PC-9 (cell line): ENCODE measurements at regions not wholly inside any gene's neighbourhood (a gene's known extent, or its start where the extent isn't known, plus 50 kb on each side); places are given as distances from the start of the nearest gene placed in this dataset.

Experiments used
- BruUV-seq: library from RNA; stranded (reverse); fragments of 400-500 nt; replicated peaks from 2 replicates; lab custom pipeline; 2021; lab: Mats Ljungman, UMichigan
- CTCF ChIA-PET: fragments of 300-600 bp; sonication (Branson Sonifier 250); formaldehyde crosslinking; loops from one replicate; lab custom pipeline; 2022; ENCODE audit warnings: antibody characterized with exemption; lab: Charles Lee
- POLR2A ChIA-PET: fragments of 300-600 bp; sonication (Branson Sonifier 250); formaldehyde crosslinking; loops from one replicate; lab custom pipeline; 2022; ENCODE audit warnings: antibody characterized with exemption; ENCODE audit not compliant: unreplicated experiment; lab: Charles Lee
- DNase-seq, 2 experiments: peaks; one replicate each; pipeline versions ENCODE4 v3.0.0 to v3.0.0-alpha.2; 2015 to 2022; ENCODE audit warnings: mixed read lengths in 1 of 2
- H2AFZ ChIP-seq: fragments of 200-600 bp; sonication (generic); 2 replicates; pipeline ENCODE4 v1.8.1; 2017; ENCODE audit warnings: antibody characterized with exemption
- H3F3A ChIP-seq: fragments of 200-600 bp; sonication (generic); 2 replicates; pipeline ENCODE4 v1.8.1; 2017; ENCODE audit warnings: antibody characterized with exemption, mild to moderate bottlenecking, low read depth; ENCODE audit not compliant: insufficient read depth
- H3K27ac ChIP-seq: fragments of 200-600 bp; sonication (generic); 2 replicates; pipeline ENCODE4 v1.6.1; 2016; ENCODE audit warnings: mixed run types
- H3K27me3 ChIP-seq: fragments of 200-600 bp; sonication (generic); 2 replicates; pipeline ENCODE4 v1.6.1; 2016; ENCODE audit warnings: low read depth, mixed run types; ENCODE audit not compliant: insufficient read depth
- H3K36me3 ChIP-seq: fragments of 200-600 bp; sonication (generic); 2 replicates; pipeline ENCODE4 v1.6.1; 2016; ENCODE audit warnings: low read depth, mixed run types
- H3K4me1 ChIP-seq: fragments of 200-600 bp; sonication (generic); replicated peaks from 2 replicates; pipeline ENCODE4 v1.6.1; 2016; ENCODE audit warnings: mixed run types; ENCODE audit not compliant: insufficient read depth
- H3K4me2 ChIP-seq: fragments of 200-600 bp; sonication (generic); 2 replicates; pipeline ENCODE4 v1.6.1; 2017; ENCODE audit warnings: mixed run types
- H3K4me3 ChIP-seq: fragments of 200-600 bp; sonication (generic); 2 replicates; pipeline ENCODE4 v1.6.1; 2016; ENCODE audit warnings: mixed run types
- H3K79me2 ChIP-seq: fragments of 200-600 bp; sonication (generic); 2 replicates; pipeline ENCODE4 v1.6.1; 2017; ENCODE audit warnings: low read depth, mixed run types
- H3K9me2 ChIP-seq: fragments of 200-600 bp; sonication (generic); 2 replicates; pipeline ENCODE4 v1.8.1; 2017; ENCODE audit warnings: mild to moderate bottlenecking; ENCODE audit not compliant: insufficient read depth
- H3K9me3 ChIP-seq: fragments of 200-600 bp; sonication (generic); 2 replicates; pipeline ENCODE4 v1.8.1; 2016; ENCODE audit warnings: low read depth; ENCODE audit not compliant: insufficient read depth
- H4K20me1 ChIP-seq: fragments of 200-600 bp; sonication (generic); 2 replicates; pipeline ENCODE4 v1.8.1; 2017; ENCODE audit not compliant: insufficient read depth
- EZH2 ChIP-seq: fragments of 200-600 bp; sonication (generic); IDR thresholded peaks from 2 replicates; pipeline ENCODE4 v1.8.0; 2017; ENCODE audit warnings: antibody characterized with exemption, low read depth
- intact Hi-C: fragments of 100-400 bp; cut with micrococcal nuclease; formaldehyde crosslinking; loops from one replicate; pipeline ENCODE4 v1.10.0; 2022; ENCODE audit not compliant: unreplicated experiment
- TF ChIP-seq, protein P1 (sequence below): fragments of 200-600 bp; sonication (generic); conservative IDR thresholded peaks from 2 replicates; pipeline ENCODE4 v1.6.1; 2017; ENCODE audit warnings: mixed run types, antibody characterized with exemption, mild to moderate bottlenecking, moderate library complexity

DNA sequence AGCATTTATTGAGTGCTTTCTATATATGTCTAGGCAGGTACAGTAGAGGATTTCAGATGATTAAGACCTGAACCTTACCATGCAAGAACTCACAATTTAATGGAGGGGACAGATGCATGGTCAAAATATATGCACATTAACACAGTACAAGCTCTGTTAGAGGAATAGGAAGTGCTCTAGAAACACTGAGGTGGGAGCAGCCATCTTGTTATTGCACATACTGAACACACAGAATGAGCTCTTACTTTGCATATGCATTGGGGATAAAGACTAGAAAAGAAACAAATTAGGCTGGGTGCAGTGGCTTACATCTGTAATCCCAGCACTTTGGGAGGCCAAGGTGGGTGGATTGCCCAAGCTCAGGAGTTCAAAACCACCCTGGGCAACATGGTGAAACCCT is 438.3 kb downstream of the UTRN start:
- CTCF ChIA-PET = no interaction called here
- intact Hi-C loops = no loop called here

DNA sequence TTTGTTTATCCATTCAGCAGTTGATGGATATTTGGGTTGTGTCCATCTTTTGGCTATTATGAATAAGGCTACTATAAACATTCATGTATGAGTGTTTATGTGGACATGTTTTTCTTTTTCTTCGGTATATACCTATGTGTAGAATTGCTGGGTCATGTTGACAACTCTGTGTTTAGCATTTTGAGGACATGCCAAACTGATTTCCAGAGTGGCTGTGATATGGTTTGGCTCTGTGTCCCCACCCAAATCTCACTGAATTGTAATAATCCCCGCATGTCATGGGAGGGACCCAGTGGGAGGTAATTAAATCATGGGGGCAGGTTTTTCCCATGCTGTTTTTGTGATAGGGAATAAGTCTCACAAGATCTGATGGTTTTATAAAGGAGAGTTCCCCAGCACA is 439.7 kb downstream of the UTRN start:
- intact Hi-C loops = no loop called here
- H3K27me3 ChIP-seq = no peaks in the 10 kb centered on the region
- no TSS peak for BruUV-seq
- no peaks in the 10 kb centered on the region for H3F3A ChIP-seq
- ChIA-PET POLR2A (interaction anchor here (0.7 kb wide), 1 partner anchor 37 kb away, joined by 7 read pairs; no protein-coding TSS in a partner anchor), CTCF (no interaction called here)
- 0 out of 2 replicates have a peak, but pooled peaks cover 3% of the 10 kb centered on the region for H3K4me1 ChIP-seq
- H4K20me1 ChIP-seq = no peaks in the 10 kb centered on the region
- no peaks in the 10 kb centered on the region for H3K9me2 ChIP-seq
- H3K4me3 ChIP-seq = no peak overlapping the region
- no peaks in the 10 kb centered on the region for H3K79me2 ChIP-seq
- H3K9me3 ChIP-seq = 0 out of 2 replicates have a peak, but pooled peaks cover 4% of the 10 kb centered on the region
- DNase-seq = no peak
- TF ChIP-seq, protein P1, sequence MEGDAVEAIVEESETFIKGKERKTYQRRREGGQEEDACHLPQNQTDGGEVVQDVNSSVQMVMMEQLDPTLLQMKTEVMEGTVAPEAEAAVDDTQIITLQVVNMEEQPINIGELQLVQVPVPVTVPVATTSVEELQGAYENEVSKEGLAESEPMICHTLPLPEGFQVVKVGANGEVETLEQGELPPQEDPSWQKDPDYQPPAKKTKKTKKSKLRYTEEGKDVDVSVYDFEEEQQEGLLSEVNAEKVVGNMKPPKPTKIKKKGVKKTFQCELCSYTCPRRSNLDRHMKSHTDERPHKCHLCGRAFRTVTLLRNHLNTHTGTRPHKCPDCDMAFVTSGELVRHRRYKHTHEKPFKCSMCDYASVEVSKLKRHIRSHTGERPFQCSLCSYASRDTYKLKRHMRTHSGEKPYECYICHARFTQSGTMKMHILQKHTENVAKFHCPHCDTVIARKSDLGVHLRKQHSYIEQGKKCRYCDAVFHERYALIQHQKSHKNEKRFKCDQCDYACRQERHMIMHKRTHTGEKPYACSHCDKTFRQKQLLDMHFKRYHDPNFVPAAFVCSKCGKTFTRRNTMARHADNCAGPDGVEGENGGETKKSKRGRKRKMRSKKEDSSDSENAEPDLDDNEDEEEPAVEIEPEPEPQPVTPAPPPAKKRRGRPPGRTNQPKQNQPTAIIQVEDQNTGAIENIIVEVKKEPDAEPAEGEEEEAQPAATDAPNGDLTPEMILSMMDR = no peak
- H3K4me2 ChIP-seq = no peak overlapping the region
- no peak overlapping the region for H3K27ac ChIP-seq
- H2AFZ ChIP-seq = no peak overlapping the region
- H3K36me3 ChIP-seq = no peaks in the 10 kb centered on the region

More for the DNA sequence above, 438.3 kb downstream of the UTRN start:
- TF ChIP-seq, protein P1 = no peak
- no peak for TF ChIP-seq EZH2
- H3K9me3 ChIP-seq = 0 out of 2 replicates have a peak, but pooled peaks cover 4% of the 10 kb centered on the region
- H3K4me3 ChIP-seq = no peak overlapping the region
- BruUV-seq = no TSS peak
- no peak overlapping the region for H2AFZ ChIP-seq
- no peaks in the 10 kb centered on the region for H3K79me2 ChIP-seq
- POLR2A ChIA-PET = no interaction called here
- no peak overlapping the region for H3K27ac ChIP-seq
- H3K9me2 ChIP-seq = no peaks in the 10 kb centered on the region
- no peak for DNase-seq
- H4K20me1 ChIP-seq = no peaks in the 10 kb centered on the region
- H3K36me3 ChIP-seq = no peaks in the 10 kb centered on the region
- H3K4me2 ChIP-seq = no peak overlapping the region
- H3K4me1 ChIP-seq = 0 out of 2 replicates have a peak, but pooled peaks cover 3% of the 10 kb centered on the region
- H3F3A ChIP-seq = no peaks in the 10 kb centered on the region
- no peaks in the 10 kb centered on the region for H3K27me3 ChIP-seq

DNA sequence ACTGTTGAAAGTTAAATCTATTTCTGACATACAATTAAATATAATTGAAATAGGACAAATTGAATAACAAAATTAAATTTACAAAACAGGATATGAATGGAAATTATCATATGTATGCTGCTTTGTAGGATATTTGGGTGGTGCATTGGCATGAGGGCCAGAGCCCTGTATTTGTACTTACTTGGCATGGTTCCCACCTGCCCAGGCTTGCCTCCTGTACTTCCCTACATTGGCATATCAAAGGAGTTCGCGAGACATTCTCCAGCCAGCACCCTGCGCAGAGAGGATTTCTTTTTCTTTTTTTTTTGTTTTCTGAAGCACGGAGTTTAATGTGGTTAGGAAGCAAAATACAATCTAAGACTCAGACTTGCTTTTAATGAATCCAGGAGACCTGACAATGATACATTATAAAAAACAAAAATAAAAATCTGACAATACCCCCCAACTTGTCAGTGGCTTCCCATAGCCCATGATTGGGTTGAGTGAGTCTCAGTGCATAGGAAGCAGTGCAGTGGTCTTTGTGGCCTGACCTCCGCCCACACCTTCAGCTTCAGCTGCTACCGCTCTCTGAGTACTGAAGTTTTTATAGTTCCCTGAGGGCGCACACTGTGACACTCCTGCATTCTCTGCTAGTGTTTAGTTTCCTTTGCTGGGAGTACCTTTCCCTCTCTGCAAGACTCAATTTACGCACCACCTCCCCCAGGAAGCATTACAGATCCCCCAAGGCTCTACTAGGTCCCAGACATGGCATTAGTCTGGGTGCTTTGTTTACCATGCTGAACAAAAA is 440.8 kb downstream of the UTRN start:
- no peak overlapping the region for H3K27ac ChIP-seq
- no peaks in the 10 kb centered on the region for H4K20me1 ChIP-seq
- no peak overlapping the region for H2AFZ ChIP-seq
- no peaks in the 10 kb centered on the region for H3K36me3 ChIP-seq
- H3K4me1 ChIP-seq = 0 out of 2 replicates have a peak, but pooled peaks cover 3% of the 10 kb centered on the region
- DNase-seq = no peak
- H3K9me3 ChIP-seq = 0 out of 2 replicates have a peak, but pooled peaks cover 4% of the 10 kb centered on the region
- TF ChIP-seq, protein P1 = no peak
- TF ChIP-seq EZH2 = no peak
- no TSS peak for BruUV-seq
- no peaks in the 10 kb centered on the region for H3K27me3 ChIP-seq
- H3K4me2 ChIP-seq = no peak overlapping the region
- H3K4me3 ChIP-seq = no peak overlapping the region
- intact Hi-C loops = no loop called here
- ChIA-PET CTCF (no interaction called here), POLR2A (no interaction called here)
- H3K9me2 ChIP-seq = no peaks in the 10 kb centered on the region
- no peaks in the 10 kb centered on the region for H3F3A ChIP-seq
- H3K79me2 ChIP-seq = no peaks in the 10 kb centered on the region
